WTC11 (cell line): ENCODE measurements at regions not wholly inside any gene's neighbourhood (a gene's known extent, or its start where the extent isn't known, plus 50 kb on each side); places are given as distances from the start of the nearest gene placed in this dataset.

Experiments
- AFF4 ChIP-seq: sonication (generic); formaldehyde crosslinking; IDR thresholded peaks from 2 replicates; pipeline ENCODE4 v1.8.1; 2023; ENCODE audit warnings: mild to moderate bottlenecking, missing genetic modification reagents, borderline replicate concordance
- AR ChIP-seq: fragments of 250-450 bp; sonication (Bioruptor Pico); IDR thresholded peaks from 2 replicates; pipeline ENCODE4 v1.9.0; 2021; ENCODE audit warnings: mild to moderate bottlenecking
- CTCF ChIP-seq: fragments of 200-600 bp; IDR thresholded peaks from 2 replicates; pipeline ENCODE4 v1.8.0; 2022; ENCODE audit warnings: antibody characterized with exemption
- FOXP1 ChIP-seq: sonication (generic); formaldehyde crosslinking; IDR thresholded peaks from 2 replicates; pipeline ENCODE4 v1.8.0; 2022; ENCODE audit warnings: missing genetic modification reagents, mild to moderate bottlenecking, moderate library complexity, borderline replicate concordance
- FOXP4 ChIP-seq: sonication (generic); formaldehyde crosslinking; IDR thresholded peaks from 2 replicates; pipeline ENCODE4 v1.8.0; 2022; ENCODE audit warnings: mild to moderate bottlenecking, missing genetic modification reagents
- GABPB1 ChIP-seq: sonication (generic); formaldehyde crosslinking; IDR thresholded peaks from 2 replicates; pipeline ENCODE4 v1.8.1; 2023; ENCODE audit warnings: mild to moderate bottlenecking, missing genetic modification reagents
- NFYB ChIP-seq: sonication (generic); formaldehyde crosslinking; conservative IDR thresholded peaks from 2 replicates; pipeline ENCODE4 v1.8.0; 2022; ENCODE audit warnings: low read depth, missing genetic modification reagents
- NR1H2 ChIP-seq: sonication (generic); formaldehyde crosslinking; IDR thresholded peaks from 2 replicates; pipeline ENCODE4 v1.9.0; 2021; ENCODE audit warnings: mild to moderate bottlenecking, moderate library complexity, missing genetic modification reagents
- PREB ChIP-seq: sonication (generic); formaldehyde crosslinking; IDR thresholded peaks from 2 replicates; pipeline ENCODE4 v1.8.1; 2022; ENCODE audit warnings: mild to moderate bottlenecking, missing genetic modification reagents, moderate library complexity, borderline replicate concordance

- TF ChIP-seq CTCF (no peak), PREB (no peak), FOXP4 (no peak), AR (CRISPR knock-in tag) (no peak), NFYB (no peak), FOXP1 (no peak), GABPB1 (no peak), AFF4 (CRISPR knock-in tag) (no peak), NR1H2 (CRISPR knock-in tag) (no peak)
Measured at GRCh38 chr7:68971634-68972340, 626.5 kb upstream of the AUTS2 start.
